ENCODE measurements at regions not wholly inside any gene's neighbourhood (a gene's known extent, or its start where the extent isn't known, plus 50 kb on each side); places are given as distances from the start of the nearest gene placed in this dataset.

GRCh38 chr18:44241020-44241419, 439.7 kb upstream of the SETBP1 start:
- Mint-ChIP-seq H3K27me3 (peaks cover 3% of the 10 kb centered on the region), H3K27ac (no peak overlapping the region), H3K4me1 (ENCODE audit: unreplicated experiment) (peaks cover 8% of the 10 kb centered on the region), H3K36me3 (no peaks in the 10 kb centered on the region), H3K4me3 (no peak overlapping the region), H3K9me3 (no peaks in the 10 kb centered on the region)
- no peak for DNase-seq (ENCODE audit: extremely low spot score, unreplicated experiment)
- no peak for TF ChIP-seq CTCF (conservative IDR thresholded peaks at IDR 0.05)

GRCh38 chr18:44245019-44245418, 435.7 kb upstream of the SETBP1 start:
- H3K4me3 Mint-ChIP-seq = no peak overlapping the region
- no peaks in the 10 kb centered on the region for H3K36me3 Mint-ChIP-seq
- peaks cover 6% of the 10 kb centered on the region for H3K27me3 Mint-ChIP-seq
- no peak for TF ChIP-seq CTCF (conservative IDR thresholded peaks at IDR 0.05)
- H3K27ac Mint-ChIP-seq = no peak overlapping the region
- no peaks in the 10 kb centered on the region for H3K9me3 Mint-ChIP-seq
- no peak for DNase-seq (ENCODE audit: extremely low spot score, unreplicated experiment)
- H3K4me1 Mint-ChIP-seq (ENCODE audit: unreplicated experiment) = peaks cover 8% of the 10 kb centered on the region

- Mint-ChIP-seq H3K4me3 (no peak overlapping the region), H3K27ac (no peak overlapping the region), H3K36me3 (no peaks in the 10 kb centered on the region), H3K27me3 (peaks cover 6% of the 10 kb centered on the region), H3K9me3 (no peaks in the 10 kb centered on the region), H3K4me1 (ENCODE audit: unreplicated experiment) (peaks cover 8% of the 10 kb centered on the region)
- TF ChIP-seq CTCF (conservative IDR thresholded peaks at IDR 0.05) = no peak
- no peak for DNase-seq (ENCODE audit: extremely low spot score, unreplicated experiment)
These were observed 434.7 kb upstream of the SETBP1 start for GRCh38 chr18:44246001-44246400.

- Mint-ChIP-seq H3K4me1 (ENCODE audit: unreplicated experiment) (no peaks in the 10 kb centered on the region), H3K36me3 (no peaks in the 10 kb centered on the region), H3K9me3 (peaks cover 20% of the 10 kb centered on the region), H3K27me3 (peaks cover 6% of the 10 kb centered on the region), H3K4me3 (no peak overlapping the region), H3K27ac (no peak overlapping the region)
- no peak for DNase-seq (ENCODE audit: extremely low spot score, unreplicated experiment)
- TF ChIP-seq CTCF (conservative IDR thresholded peaks at IDR 0.05) = no peak
These were observed 422.6 kb upstream of the SETBP1 start for GRCh38 chr18:44258086-44258485.

- Mint-ChIP-seq H3K27ac (no peak overlapping the region), H3K27me3 (peaks cover 3% of the 10 kb centered on the region), H3K4me1 (ENCODE audit: unreplicated experiment) (no peaks in the 10 kb centered on the region), H3K4me3 (no peak overlapping the region), H3K9me3 (peaks cover 20% of the 10 kb centered on the region), H3K36me3 (no peaks in the 10 kb centered on the region)
- DNase-seq (ENCODE audit: extremely low spot score, unreplicated experiment) = no peak
- no peak for TF ChIP-seq CTCF (conservative IDR thresholded peaks at IDR 0.05)
These were observed 422.1 kb upstream of the SETBP1 start for GRCh38 chr18:44258576-44258975.

- no peak for DNase-seq (ENCODE audit: extremely low spot score, unreplicated experiment)
- Mint-ChIP-seq H3K4me1 (ENCODE audit: unreplicated experiment) (no peaks in the 10 kb centered on the region), H3K36me3 (no peaks in the 10 kb centered on the region), H3K9me3 (peaks cover 20% of the 10 kb centered on the region), H3K4me3 (no peak overlapping the region), H3K27me3 (peaks cover 3% of the 10 kb centered on the region), H3K27ac (no peak overlapping the region)
- no peak for TF ChIP-seq CTCF (conservative IDR thresholded peaks at IDR 0.05)
These were observed 421.1 kb upstream of the SETBP1 start for GRCh38 chr18:44259610-44260009.
